ENCODE measurements at regions not wholly inside any gene's neighbourhood (a gene's known extent, or its start where the extent isn't known, plus 50 kb on each side); places are given as distances from the start of the nearest gene placed in this dataset.

GRCh38 chr12:107553211-107553765, 132.3 kb upstream of the PWP1 start:
- no peak for TF ChIP-seq CTCF (IDR thresholded peaks at IDR 0.05; ENCODE audit: low read depth, low read length)
- DNase-seq (ENCODE audit: low read depth, low spot score): no peak
- no peak overlapping the region for H3K4me3 ChIP-seq (ENCODE audit: low read depth, low read length)
- in situ Hi-C loops (cut with HindIII; ENCODE audit: low sequenced_read_pairs): no loop called here

- no peak overlapping the region for H3K4me3 ChIP-seq (ENCODE audit: low read depth, low read length)
- in situ Hi-C loops (cut with HindIII; ENCODE audit: low sequenced_read_pairs): no loop called here
- DNase-seq (ENCODE audit: low read depth, low spot score): no peak
- TF ChIP-seq CTCF (IDR thresholded peaks at IDR 0.05; ENCODE audit: low read depth, low read length): no peak
Observed at GRCh38 chr12:107554941-107555340, 130.7 kb upstream of the PWP1 start.

- in situ Hi-C loops (cut with HindIII; ENCODE audit: low sequenced_read_pairs): no loop called here
- H3K4me3 ChIP-seq (ENCODE audit: low read depth, low read length): no peak overlapping the region
- no peak for DNase-seq (ENCODE audit: low read depth, low spot score)
- TF ChIP-seq CTCF (IDR thresholded peaks at IDR 0.05; ENCODE audit: low read depth, low read length): no peak
Observed at GRCh38 chr12:107557026-107557425, 128.6 kb upstream of the PWP1 start.

GRCh38 chr12:107557589-107558100, 128.0 kb upstream of the PWP1 start:
- in situ Hi-C loops (cut with HindIII; ENCODE audit: low sequenced_read_pairs): no loop called here
- no peak for TF ChIP-seq CTCF (IDR thresholded peaks at IDR 0.05; ENCODE audit: low read depth, low read length)
- no peak for DNase-seq (ENCODE audit: low read depth, low spot score)
- no peak overlapping the region for H3K4me3 ChIP-seq (ENCODE audit: low read depth, low read length)

GRCh38 chr12:107558141-107558815, 127.3 kb upstream of the PWP1 start:
- in situ Hi-C loops (cut with HindIII; ENCODE audit: low sequenced_read_pairs): no loop called here
- DNase-seq (ENCODE audit: low read depth, low spot score): no peak
- no peak for TF ChIP-seq CTCF (IDR thresholded peaks at IDR 0.05; ENCODE audit: low read depth, low read length)
- no peak overlapping the region for H3K4me3 ChIP-seq (ENCODE audit: low read depth, low read length)

GRCh38 chr12:107558816-107559382, 126.7 kb upstream of the PWP1 start:
- in situ Hi-C loops (cut with HindIII; ENCODE audit: low sequenced_read_pairs): no loop called here
- H3K4me3 ChIP-seq (ENCODE audit: low read depth, low read length): no peak overlapping the region
- DNase-seq (ENCODE audit: low read depth, low spot score): no peak
- TF ChIP-seq CTCF (IDR thresholded peaks at IDR 0.05; ENCODE audit: low read depth, low read length): no peak

All from astrocyte of the spinal cord (primary cell).